ENCODE measurements at regions not wholly inside any gene's neighbourhood (a gene's known extent, or its start where the extent isn't known, plus 50 kb on each side); places are given as distances from the start of the nearest gene placed in this dataset.
A peak's percentile ranks its signal among the peaks of the same experiment; 100 is the strongest.

DNA sequence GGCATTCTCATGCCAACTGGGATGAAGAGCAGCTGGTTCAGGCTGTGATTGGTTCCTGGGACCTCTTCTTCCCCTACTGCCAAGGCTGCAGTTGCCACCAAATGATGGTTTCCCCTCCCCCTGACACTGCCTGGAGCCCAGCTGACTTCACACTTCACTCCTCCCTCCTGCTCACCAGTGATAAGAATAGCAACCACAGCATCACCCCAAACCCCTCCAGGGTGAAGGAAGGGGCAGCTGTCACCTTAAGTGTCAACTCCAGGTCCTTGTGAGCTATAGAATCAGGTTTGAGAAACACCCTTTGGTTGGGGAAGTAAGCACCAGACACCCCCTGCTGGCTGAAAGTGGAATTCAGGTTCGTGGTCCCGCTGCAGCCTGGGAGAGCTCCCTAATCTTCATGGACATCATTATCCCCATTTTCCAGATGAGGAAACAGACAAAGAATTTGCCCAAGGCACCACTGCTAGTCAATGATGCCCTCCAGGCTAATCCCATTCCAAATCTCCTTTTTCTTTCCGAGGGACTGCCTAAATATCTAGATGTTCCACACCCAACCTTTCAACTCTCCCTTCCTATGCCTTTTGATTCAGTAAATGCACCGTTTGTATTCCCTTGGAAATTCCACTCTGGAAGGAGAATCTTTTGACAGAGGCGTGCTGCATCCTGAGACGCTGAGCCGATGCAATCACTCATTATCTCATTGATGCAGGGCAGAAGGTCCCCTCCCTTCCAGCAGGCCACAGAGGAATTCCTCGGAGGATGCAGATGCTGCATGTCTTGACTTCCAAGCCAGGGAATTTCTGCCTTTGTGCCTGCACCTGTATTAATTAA is 50.6 kb upstream of the UQCRFS1 start:
- Histone ChIP-seq H3K36me3 (no peaks in the 10 kb centered on the region), H3K27me3 (no peaks in the 10 kb centered on the region), H3K4me1 (no peaks in the 10 kb centered on the region), H3K27ac (no peak overlapping the region), H3K9me3 (no peaks in the 10 kb centered on the region), H3K4me3 (no peak overlapping the region)
- TF ChIP-seq, protein P1, sequence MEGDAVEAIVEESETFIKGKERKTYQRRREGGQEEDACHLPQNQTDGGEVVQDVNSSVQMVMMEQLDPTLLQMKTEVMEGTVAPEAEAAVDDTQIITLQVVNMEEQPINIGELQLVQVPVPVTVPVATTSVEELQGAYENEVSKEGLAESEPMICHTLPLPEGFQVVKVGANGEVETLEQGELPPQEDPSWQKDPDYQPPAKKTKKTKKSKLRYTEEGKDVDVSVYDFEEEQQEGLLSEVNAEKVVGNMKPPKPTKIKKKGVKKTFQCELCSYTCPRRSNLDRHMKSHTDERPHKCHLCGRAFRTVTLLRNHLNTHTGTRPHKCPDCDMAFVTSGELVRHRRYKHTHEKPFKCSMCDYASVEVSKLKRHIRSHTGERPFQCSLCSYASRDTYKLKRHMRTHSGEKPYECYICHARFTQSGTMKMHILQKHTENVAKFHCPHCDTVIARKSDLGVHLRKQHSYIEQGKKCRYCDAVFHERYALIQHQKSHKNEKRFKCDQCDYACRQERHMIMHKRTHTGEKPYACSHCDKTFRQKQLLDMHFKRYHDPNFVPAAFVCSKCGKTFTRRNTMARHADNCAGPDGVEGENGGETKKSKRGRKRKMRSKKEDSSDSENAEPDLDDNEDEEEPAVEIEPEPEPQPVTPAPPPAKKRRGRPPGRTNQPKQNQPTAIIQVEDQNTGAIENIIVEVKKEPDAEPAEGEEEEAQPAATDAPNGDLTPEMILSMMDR (IDR thresholded peaks at IDR 0.05), result peak in 5 of 6 experiments; percentile 28 to 71 (median 62)
- TF ChIP-seq POLR2AphosphoS5 (IDR thresholded peaks at IDR 0.05), result no peak
- no peak for TF ChIP-seq POLR2A (IDR thresholded peaks at IDR 0.05)
- DNase-seq (no peak), ATAC-seq (ENCODE audit: low FRiP score in 2 of 2) (peak in 1 of 2 donors; percentile 55)
- WGBS, 2 donors, result 23 to 25% methylated on average over 8 of the region's 8 CpGs

GRCh38 chr19:29264897-29265296 is 51.9 kb upstream of the UQCRFS1 start:
- Histone ChIP-seq H3K36me3 (no peaks in the 10 kb centered on the region), H3K27me3 (no peaks in the 10 kb centered on the region), H3K9me3 (no peaks in the 10 kb centered on the region), H3K4me1 (no peaks in the 10 kb centered on the region), H3K27ac (no peak overlapping the region), H3K4me3 (no peak overlapping the region)
- no peak for DNase-seq
- ATAC-seq (ENCODE audit: low FRiP score in 2 of 2), result no peak
- 86 to 90% methylated on average over 7 of the region's 7 CpGs for WGBS, 2 donors
- TF ChIP-seq POLR2AphosphoS5 (IDR thresholded peaks at IDR 0.05), result no peak
- TF ChIP-seq POLR2A (IDR thresholded peaks at IDR 0.05), result no peak
- TF ChIP-seq, protein P1 (IDR thresholded peaks at IDR 0.05), result no peak
- no peak for TF ChIP-seq EP300 (IDR thresholded peaks at IDR 0.05)

GRCh38 chr19:29265436-29265835 is 52.5 kb upstream of the UQCRFS1 start:
- no peaks in the 10 kb centered on the region for H3K36me3 ChIP-seq
- no peaks in the 10 kb centered on the region for H3K9me3 ChIP-seq
- H3K27ac ChIP-seq, result no peak overlapping the region
- H3K4me3 ChIP-seq, result no peak overlapping the region
- WGBS, 2 donors, result 80 to 84% methylated on average over 6 of the region's 6 CpGs
- DNase-seq (no peak), ATAC-seq (ENCODE audit: low FRiP score in 2 of 2) (no peak)
- TF ChIP-seq, protein P1 (IDR thresholded peaks at IDR 0.05), result no peak
- TF ChIP-seq EP300 (IDR thresholded peaks at IDR 0.05), result no peak
- TF ChIP-seq POLR2A (IDR thresholded peaks at IDR 0.05), result no peak
- TF ChIP-seq POLR2AphosphoS5 (IDR thresholded peaks at IDR 0.05), result no peak
- no peaks in the 10 kb centered on the region for H3K4me1 ChIP-seq
- H3K27me3 ChIP-seq, result no peaks in the 10 kb centered on the region

DNA sequence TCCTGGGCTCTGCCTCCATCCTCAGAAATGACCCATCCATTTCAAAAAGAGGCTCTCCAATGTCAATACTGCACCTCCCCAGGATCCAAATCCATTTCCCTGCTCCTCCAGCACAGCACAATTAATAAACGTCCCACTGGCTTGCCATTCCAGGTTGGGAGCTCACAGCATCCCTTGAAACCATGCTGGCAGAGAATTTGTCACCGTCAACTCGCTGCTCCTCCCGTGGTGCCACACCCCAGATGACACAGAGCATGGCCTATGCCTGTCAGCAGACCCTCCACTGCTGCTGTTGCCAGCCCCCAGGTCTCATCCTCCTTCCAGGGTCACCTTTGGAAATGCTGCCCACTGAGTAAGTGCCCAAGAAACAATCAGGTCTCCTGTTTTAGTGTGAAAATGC is 53.0 kb upstream of the UQCRFS1 start:
- Histone ChIP-seq H3K4me1 (no peaks in the 10 kb centered on the region), H3K36me3 (no peaks in the 10 kb centered on the region), H3K27me3 (no peaks in the 10 kb centered on the region), H3K9me3 (no peaks in the 10 kb centered on the region), H3K4me3 (no peak overlapping the region), H3K27ac (no peak overlapping the region)
- DNase-seq (no peak), ATAC-seq (ENCODE audit: low FRiP score in 2 of 2) (no peak)
- TF ChIP-seq EP300 (IDR thresholded peaks at IDR 0.05), result no peak
- TF ChIP-seq POLR2A (IDR thresholded peaks at IDR 0.05), result no peak
- TF ChIP-seq, protein P1 (IDR thresholded peaks at IDR 0.05), result no peak
- no peak for TF ChIP-seq POLR2AphosphoS5 (IDR thresholded peaks at IDR 0.05)
- WGBS, 2 donors, result 42 to 52% methylated on average over 4 of the region's 4 CpGs

GRCh38 chr19:29266603-29267002 is 53.7 kb upstream of the UQCRFS1 start:
- ATAC-seq (ENCODE audit: low FRiP score in 2 of 2), result no peak
- WGBS, 2 donors, result 85 to 89% methylated on average over 4 of the region's 4 CpGs
- H3K9me3 ChIP-seq, result no peaks in the 10 kb centered on the region
- H3K4me3 ChIP-seq, result no peak overlapping the region
- TF ChIP-seq POLR2AphosphoS5 (IDR thresholded peaks at IDR 0.05) (no peak), EP300 (IDR thresholded peaks at IDR 0.05) (no peak), POLR2A (IDR thresholded peaks at IDR 0.05) (no peak)
- TF ChIP-seq, protein P1 (IDR thresholded peaks at IDR 0.05), result no peak
- no peak overlapping the region for H3K27ac ChIP-seq
- H3K4me1 ChIP-seq, result no peaks in the 10 kb centered on the region
- no peaks in the 10 kb centered on the region for H3K36me3 ChIP-seq
- DNase-seq, result no peak
- H3K27me3 ChIP-seq, result no peaks in the 10 kb centered on the region
